ENCODE measurements at regions not wholly inside any gene's neighbourhood (a gene's known extent, or its start where the extent isn't known, plus 50 kb on each side); places are given as distances from the start of the nearest gene placed in this dataset.

GRCh38 chr3:152611905-152612304 is 223.0 kb upstream of the P2RY1 start:
- no peak overlapping the region for H3K4me3 ChIP-seq (ENCODE audit: low read length in 2 of 2)
- H3K27ac ChIP-seq (ENCODE audit: low read depth, low read length) = no peak overlapping the region
- H3K9me3 ChIP-seq (ENCODE audit: control insufficient read depth in 1 of 2, low read length in 2 of 2) = no peaks in the 10 kb centered on the region
- H3K4me1 ChIP-seq (ENCODE audit: insufficient read depth, low read length) = no peaks in the 10 kb centered on the region
- H3K27ac Mint-ChIP-seq = no peak overlapping the region
- no peaks in the 10 kb centered on the region for H3K36me3 ChIP-seq (ENCODE audit: insufficient read depth, low read length)
- ChIA-PET POLR2A (ENCODE audit: partially characterized antibody) (no interaction called here), CTCF (ENCODE audit: partially characterized antibody) (no interaction called here)
- no peaks in the 10 kb centered on the region for H3K36me3 Mint-ChIP-seq
- peaks cover 5 to 9% of the 10 kb centered on the region in 2 donors for H3K27me3 Mint-ChIP-seq
- no peaks in the 10 kb centered on the region for H3K27me3 ChIP-seq (ENCODE audit: insufficient read depth, low read length)
- intact Hi-C loops (cut with micrococcal nuclease) = no loop called here
- no peak for DNase-seq
- no peaks in the 10 kb centered on the region for H3K4me1 Mint-ChIP-seq
- H3K4me3 Mint-ChIP-seq = no peak overlapping the region
- peaks cover 0 to 2% (median 0%) of the 10 kb centered on the region in 8 donors for H3K9me3 Mint-ChIP-seq

DNA sequence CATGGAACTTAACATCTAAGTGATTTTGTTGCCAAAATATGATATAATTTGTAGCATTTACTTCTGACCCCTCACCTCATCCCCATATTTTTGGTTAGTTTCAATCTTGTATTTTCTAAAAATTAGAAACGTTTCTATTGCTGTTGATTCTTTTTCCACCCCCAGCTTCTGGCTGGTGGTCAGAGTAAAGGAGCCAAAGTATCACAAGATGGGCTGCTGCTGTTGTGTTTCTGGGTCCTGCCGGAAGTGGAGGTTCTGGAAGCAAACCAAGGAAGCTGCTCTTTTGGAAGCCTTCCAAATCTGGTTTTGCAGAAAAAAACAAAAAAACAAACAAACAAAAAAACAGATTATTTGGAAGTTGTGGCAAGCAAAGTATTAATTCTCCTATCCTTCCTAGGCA is 221.1 kb upstream of the P2RY1 start:
- no peaks in the 10 kb centered on the region for H3K27me3 ChIP-seq (ENCODE audit: insufficient read depth, low read length)
- H3K4me3 Mint-ChIP-seq = no peak overlapping the region
- no peaks in the 10 kb centered on the region for H3K9me3 Mint-ChIP-seq
- H3K4me3 ChIP-seq (ENCODE audit: low read length in 2 of 2) = no peak overlapping the region
- H3K4me1 ChIP-seq (ENCODE audit: insufficient read depth, low read length) = no peaks in the 10 kb centered on the region
- DNase-seq = no peak
- POLR2A ChIA-PET (ENCODE audit: partially characterized antibody) = no interaction called here
- intact Hi-C loops (cut with micrococcal nuclease) = no loop called here
- H3K36me3 ChIP-seq (ENCODE audit: insufficient read depth, low read length) = no peaks in the 10 kb centered on the region
- no peak overlapping the region for H3K27ac Mint-ChIP-seq
- CTCF ChIA-PET (ENCODE audit: partially characterized antibody) = no interaction called here
- no peaks in the 10 kb centered on the region for H3K9me3 ChIP-seq (ENCODE audit: control insufficient read depth in 1 of 2, low read length in 2 of 2)
- H3K36me3 Mint-ChIP-seq = no peaks in the 10 kb centered on the region
- peaks cover 4 to 8% of the 10 kb centered on the region in 2 donors for H3K27me3 Mint-ChIP-seq
- H3K27ac ChIP-seq (ENCODE audit: low read depth, low read length) = no peak overlapping the region
- no peaks in the 10 kb centered on the region for H3K4me1 Mint-ChIP-seq

DNA sequence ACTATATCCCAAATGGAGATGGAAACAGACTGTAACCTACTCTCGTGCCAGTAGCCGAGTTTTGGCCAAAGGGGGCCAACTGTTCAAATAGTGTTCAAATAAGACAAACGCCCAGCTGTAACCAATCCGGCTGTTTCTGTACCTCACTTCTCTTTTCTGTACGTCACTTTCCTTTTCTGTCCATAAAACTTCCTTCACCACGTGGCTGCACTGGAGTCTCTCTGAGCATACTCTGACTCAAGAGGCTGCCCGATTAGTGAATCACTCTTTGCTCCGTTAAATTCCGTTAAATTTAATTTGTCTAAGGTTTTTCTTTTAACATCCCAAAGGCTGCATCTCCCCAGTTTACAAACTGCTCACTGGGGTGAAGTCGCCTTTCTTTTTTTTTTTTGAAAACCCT is 219.2 kb upstream of the P2RY1 start:
- Histone ChIP-seq H3K27me3 (ENCODE audit: insufficient read depth, low read length) (no peaks in the 10 kb centered on the region), H3K9me3 (ENCODE audit: control insufficient read depth in 1 of 2, low read length in 2 of 2) (no peaks in the 10 kb centered on the region), H3K4me1 (ENCODE audit: insufficient read depth, low read length) (no peaks in the 10 kb centered on the region), H3K4me3 (ENCODE audit: low read length in 2 of 2) (no peak overlapping the region), H3K27ac (ENCODE audit: low read depth, low read length) (no peak overlapping the region), H3K36me3 (ENCODE audit: insufficient read depth, low read length) (no peaks in the 10 kb centered on the region)
- no peaks in the 10 kb centered on the region for H3K36me3 Mint-ChIP-seq
- peaks cover 4 to 7% of the 10 kb centered on the region in 2 donors for H3K27me3 Mint-ChIP-seq
- ChIA-PET POLR2A (ENCODE audit: partially characterized antibody) (no interaction called here), CTCF (ENCODE audit: partially characterized antibody) (no interaction called here)
- H3K9me3 Mint-ChIP-seq = no peaks in the 10 kb centered on the region
- H3K4me3 Mint-ChIP-seq = no peak overlapping the region
- no peak for DNase-seq
- no peaks in the 10 kb centered on the region for H3K4me1 Mint-ChIP-seq
- intact Hi-C loops (cut with micrococcal nuclease) = no loop called here
- H3K27ac Mint-ChIP-seq = no peak overlapping the region

DNA sequence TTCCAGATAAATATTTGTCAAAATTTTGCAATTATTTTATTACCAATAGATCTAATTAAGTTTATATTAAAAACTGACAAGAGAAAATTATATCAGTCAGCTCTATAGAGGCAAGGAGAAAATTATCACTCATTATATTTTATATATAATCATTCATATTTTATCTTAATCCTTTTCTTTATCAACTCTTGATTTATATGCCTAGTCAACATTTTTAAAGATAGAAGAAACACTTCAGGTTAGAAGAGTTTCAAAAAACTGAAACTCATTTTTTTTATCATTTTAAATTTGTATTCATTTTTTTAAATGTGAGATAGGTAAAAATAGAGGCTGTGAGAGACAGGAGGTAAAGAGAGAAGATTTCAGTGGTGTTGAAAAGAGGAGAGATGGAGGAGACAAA is 217.3 kb upstream of the P2RY1 start:
- H3K9me3 Mint-ChIP-seq = no peaks in the 10 kb centered on the region
- Histone ChIP-seq H3K4me1 (ENCODE audit: insufficient read depth, low read length) (no peaks in the 10 kb centered on the region), H3K27me3 (ENCODE audit: insufficient read depth, low read length) (no peaks in the 10 kb centered on the region), H3K9me3 (ENCODE audit: control insufficient read depth in 1 of 2, low read length in 2 of 2) (no peaks in the 10 kb centered on the region), H3K27ac (ENCODE audit: low read depth, low read length) (no peak overlapping the region), H3K4me3 (ENCODE audit: low read length in 2 of 2) (no peak overlapping the region), H3K36me3 (ENCODE audit: insufficient read depth, low read length) (no peaks in the 10 kb centered on the region)
- no peaks in the 10 kb centered on the region for H3K36me3 Mint-ChIP-seq
- DNase-seq = no peak
- POLR2A ChIA-PET (ENCODE audit: partially characterized antibody) = no interaction called here
- intact Hi-C loops (cut with micrococcal nuclease) = no loop called here
- no peaks in the 10 kb centered on the region for H3K4me1 Mint-ChIP-seq
- H3K27me3 Mint-ChIP-seq = peaks cover 0 to 3% of the 10 kb centered on the region in 2 donors
- CTCF ChIA-PET (ENCODE audit: partially characterized antibody) = no interaction called here
- H3K4me3 Mint-ChIP-seq = no peak overlapping the region
- H3K27ac Mint-ChIP-seq = no peak overlapping the region

GRCh38 chr3:152618529-152618928 is 216.4 kb upstream of the P2RY1 start:
- ChIA-PET POLR2A (ENCODE audit: partially characterized antibody) (no interaction called here), CTCF (ENCODE audit: partially characterized antibody) (no interaction called here)
- H3K27me3 Mint-ChIP-seq = peaks cover 0 to 4% of the 10 kb centered on the region in 2 donors
- H3K36me3 Mint-ChIP-seq = no peaks in the 10 kb centered on the region
- Histone ChIP-seq H3K27ac (ENCODE audit: low read depth, low read length) (no peak overlapping the region), H3K9me3 (ENCODE audit: control insufficient read depth in 1 of 2, low read length in 2 of 2) (no peaks in the 10 kb centered on the region), H3K4me1 (ENCODE audit: insufficient read depth, low read length) (no peaks in the 10 kb centered on the region), H3K36me3 (ENCODE audit: insufficient read depth, low read length) (no peaks in the 10 kb centered on the region), H3K4me3 (ENCODE audit: low read length in 2 of 2) (no peak overlapping the region), H3K27me3 (ENCODE audit: insufficient read depth, low read length) (no peaks in the 10 kb centered on the region)
- H3K4me3 Mint-ChIP-seq = no peak overlapping the region
- DNase-seq = no peak
- no peak overlapping the region for H3K27ac Mint-ChIP-seq
- H3K4me1 Mint-ChIP-seq = no peaks in the 10 kb centered on the region
- no peaks in the 10 kb centered on the region for H3K9me3 Mint-ChIP-seq
- intact Hi-C loops (cut with micrococcal nuclease) = no loop called here

- no peak overlapping the region for H3K4me3 ChIP-seq (ENCODE audit: low read length in 2 of 2)
- no peaks in the 10 kb centered on the region for H3K36me3 ChIP-seq (ENCODE audit: insufficient read depth, low read length)
- no peaks in the 10 kb centered on the region for H3K4me1 ChIP-seq (ENCODE audit: insufficient read depth, low read length)
- POLR2A ChIA-PET (ENCODE audit: partially characterized antibody) = no interaction called here
- Mint-ChIP-seq H3K36me3 (no peaks in the 10 kb centered on the region), H3K4me3 (no peak overlapping the region), H3K9me3 (no peaks in the 10 kb centered on the region), H3K27me3 (peaks cover 0 to 4% of the 10 kb centered on the region in 2 donors), H3K27ac (no peak overlapping the region), H3K4me1 (no peaks in the 10 kb centered on the region)
- no peak for DNase-seq
- H3K27ac ChIP-seq (ENCODE audit: low read depth, low read length) = no peak overlapping the region
- CTCF ChIA-PET (ENCODE audit: partially characterized antibody) = no interaction called here
- H3K9me3 ChIP-seq (ENCODE audit: control insufficient read depth in 1 of 2, low read length in 2 of 2) = no peaks in the 10 kb centered on the region
- no peaks in the 10 kb centered on the region for H3K27me3 ChIP-seq (ENCODE audit: insufficient read depth, low read length)
- intact Hi-C loops (cut with micrococcal nuclease) = no loop called here
These were observed 215.2 kb upstream of the P2RY1 start for GRCh38 chr3:152619691-152620090.

DNA sequence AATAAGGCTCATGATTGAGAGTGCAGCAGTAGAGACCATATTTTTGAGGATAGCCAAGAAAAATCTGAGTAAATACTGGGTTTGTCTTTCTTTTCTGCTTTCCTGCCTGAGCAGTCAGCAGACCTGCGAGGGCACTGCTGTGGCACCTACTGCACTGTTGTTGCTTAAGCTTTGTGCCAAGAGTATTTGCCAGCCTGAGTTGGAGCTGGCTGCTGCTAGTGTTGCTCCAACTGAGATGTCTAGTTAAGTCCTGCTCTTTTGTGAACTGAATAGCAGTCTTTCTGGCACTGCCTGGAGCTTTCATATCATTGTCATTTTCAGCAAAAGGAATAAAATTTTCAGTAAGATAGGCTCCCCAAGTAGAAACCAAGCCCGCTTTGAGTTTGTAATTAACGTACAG is 214.5 kb upstream of the P2RY1 start:
- H3K9me3 ChIP-seq (ENCODE audit: control insufficient read depth in 1 of 2, low read length in 2 of 2) = no peaks in the 10 kb centered on the region
- no peak overlapping the region for H3K27ac ChIP-seq (ENCODE audit: low read depth, low read length)
- POLR2A ChIA-PET (ENCODE audit: partially characterized antibody) = no interaction called here
- no peaks in the 10 kb centered on the region for H3K9me3 Mint-ChIP-seq
- DNase-seq = no peak
- no peak overlapping the region for H3K27ac Mint-ChIP-seq
- no peak overlapping the region for H3K4me3 ChIP-seq (ENCODE audit: low read length in 2 of 2)
- intact Hi-C loops (cut with micrococcal nuclease) = no loop called here
- H3K27me3 Mint-ChIP-seq = peaks cover 0 to 4% of the 10 kb centered on the region in 2 donors
- no peak overlapping the region for H3K4me3 Mint-ChIP-seq
- H3K36me3 ChIP-seq (ENCODE audit: insufficient read depth, low read length) = no peaks in the 10 kb centered on the region
- H3K4me1 ChIP-seq (ENCODE audit: insufficient read depth, low read length) = no peaks in the 10 kb centered on the region
- H3K4me1 Mint-ChIP-seq = no peaks in the 10 kb centered on the region
- CTCF ChIA-PET (ENCODE audit: partially characterized antibody) = no interaction called here
- H3K36me3 Mint-ChIP-seq = no peaks in the 10 kb centered on the region
- no peaks in the 10 kb centered on the region for H3K27me3 ChIP-seq (ENCODE audit: insufficient read depth, low read length)

Data from CD4-positive, alpha-beta memory T cell (primary cell).